ENCODE measurements at regions not wholly inside any gene's neighbourhood (a gene's known extent, or its start where the extent isn't known, plus 50 kb on each side); places are given as distances from the start of the nearest gene placed in this dataset.
"Not testable (repeated sequence)": the region's sequence is repeated elsewhere in the genome, so short reads cannot be mapped to it uniquely, and the experiment has no call there.

DNA sequence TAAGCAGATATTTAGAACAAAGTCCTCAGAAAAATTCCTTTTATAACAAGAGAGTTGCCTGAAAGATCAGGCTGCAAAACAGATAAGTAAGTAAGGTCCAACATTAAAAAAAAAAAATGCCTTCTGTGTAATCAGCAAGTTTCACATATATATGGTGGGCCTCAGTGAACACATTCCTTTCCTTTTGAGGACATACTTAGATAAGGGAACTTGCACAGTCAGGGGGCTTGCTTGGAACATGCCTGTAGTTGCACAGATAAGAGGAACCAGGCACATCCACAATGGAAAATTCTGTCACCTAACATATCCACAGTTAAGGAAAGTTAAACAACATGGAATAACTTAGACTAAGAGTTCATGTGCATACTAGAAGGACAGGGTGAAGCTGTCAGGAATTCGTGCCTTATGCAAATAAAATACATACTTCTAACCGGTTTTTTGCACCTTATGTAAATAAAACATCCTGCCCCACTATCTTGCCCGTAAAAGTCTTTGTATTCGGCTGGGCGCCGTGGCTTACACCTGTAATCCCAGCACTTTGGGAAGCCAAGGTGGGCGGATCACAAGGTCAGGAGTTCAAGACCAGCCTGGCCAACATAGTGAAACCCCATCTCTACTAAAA, 257.3 kb downstream of the ZNF33B start:
- no peak for DNase-seq (ENCODE audit: low read depth in 2 of 3, low spot score in 2 of 3)

DNA sequence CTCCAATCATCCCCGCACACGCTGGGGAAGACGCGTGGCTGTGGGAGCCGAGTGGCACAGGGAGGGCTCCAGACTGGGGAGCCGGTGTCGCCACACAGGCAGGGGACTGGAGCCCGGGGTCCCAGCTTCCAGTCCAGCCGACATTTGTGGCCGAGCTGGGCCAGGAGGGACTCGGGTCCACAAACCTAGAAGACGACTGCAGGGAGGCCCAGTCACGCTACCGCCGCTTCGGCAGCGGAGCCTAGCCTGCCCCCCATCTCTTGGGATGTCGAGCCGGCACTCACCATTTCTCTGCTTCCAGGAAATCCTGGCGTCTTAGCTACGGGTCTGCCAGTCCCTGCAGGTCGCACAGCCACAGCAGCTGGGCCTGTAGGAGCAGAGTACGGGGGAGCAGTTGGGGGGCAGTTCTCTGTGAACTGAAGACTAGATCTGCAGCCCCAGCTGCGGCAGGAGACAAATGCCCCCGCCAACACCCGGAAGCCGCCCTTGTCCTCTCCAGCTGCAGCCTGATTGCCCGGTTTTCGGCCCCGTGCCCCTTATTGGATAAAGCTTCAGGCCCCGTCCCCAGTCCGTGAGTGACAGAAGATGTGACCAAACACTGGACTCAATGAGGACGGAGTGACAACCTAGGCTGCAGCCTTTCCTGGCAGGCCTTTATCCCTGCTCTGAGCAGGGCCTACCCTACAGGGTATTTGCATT, 270.7 kb downstream of the ZNF33B start:
- peak in 2 of 3 donors; percentile 79 to 80 for DNase-seq (ENCODE audit: low read depth in 2 of 3, low spot score in 2 of 3)

DNA sequence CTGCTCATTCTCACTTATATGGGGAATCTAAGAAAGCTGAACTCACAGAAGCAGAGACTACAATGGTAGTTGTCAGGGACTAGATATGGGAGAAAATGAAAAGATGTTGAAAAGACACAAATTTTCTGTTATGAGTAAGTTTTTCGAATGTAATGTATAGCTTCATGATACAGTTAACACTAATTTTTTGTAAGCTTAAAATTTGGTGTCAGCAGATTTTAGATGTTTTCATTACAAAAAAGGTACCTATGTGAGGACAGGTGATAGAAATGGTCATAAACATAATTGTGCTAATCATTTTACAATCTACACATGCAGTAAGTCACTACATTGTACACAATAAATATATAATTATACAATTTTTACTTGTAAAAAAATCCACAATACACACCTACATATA, 286.6 kb downstream of the ZNF33B start:
- DNase-seq (ENCODE audit: low read depth in 2 of 3, low spot score in 2 of 3) = no peak

DNA sequence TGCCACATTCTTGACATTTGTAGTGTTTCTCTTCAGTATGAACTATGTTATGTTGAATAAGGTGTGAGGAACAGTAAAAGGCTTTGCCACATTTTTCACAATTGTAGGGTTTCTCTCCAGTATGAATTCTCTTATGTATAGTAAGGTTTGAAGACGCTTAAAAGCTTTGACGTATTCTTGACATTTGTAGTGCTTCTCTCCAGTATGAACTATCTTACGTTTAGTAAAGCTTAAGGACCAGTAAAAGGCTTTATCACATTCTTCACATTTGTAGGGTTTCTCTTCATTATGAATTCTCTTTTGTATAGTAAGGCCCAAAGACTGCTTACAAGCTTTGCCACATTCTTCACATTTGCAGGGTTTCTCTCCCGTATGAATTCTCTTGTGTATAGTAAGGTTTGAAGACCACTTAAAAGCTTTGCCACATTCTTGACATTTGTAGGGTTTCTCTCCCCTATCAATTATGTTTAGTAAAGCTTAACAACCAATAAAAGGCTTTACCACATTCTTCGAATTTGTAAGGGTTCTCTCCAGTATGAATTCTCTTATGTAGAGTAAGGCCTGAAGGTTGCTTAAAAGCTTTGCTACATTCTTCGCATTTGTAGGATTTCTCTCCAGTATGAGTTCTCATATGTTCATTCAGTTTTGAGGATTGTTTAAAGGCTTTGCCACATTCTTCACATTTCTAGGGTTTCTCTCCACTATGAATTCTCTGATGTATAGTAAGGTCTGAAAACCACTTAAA, 301.6 kb downstream of the ZNF33B start:
- not testable (repeated sequence) for DNase-seq (ENCODE audit: low read depth in 2 of 3, low spot score in 2 of 3)

DNA sequence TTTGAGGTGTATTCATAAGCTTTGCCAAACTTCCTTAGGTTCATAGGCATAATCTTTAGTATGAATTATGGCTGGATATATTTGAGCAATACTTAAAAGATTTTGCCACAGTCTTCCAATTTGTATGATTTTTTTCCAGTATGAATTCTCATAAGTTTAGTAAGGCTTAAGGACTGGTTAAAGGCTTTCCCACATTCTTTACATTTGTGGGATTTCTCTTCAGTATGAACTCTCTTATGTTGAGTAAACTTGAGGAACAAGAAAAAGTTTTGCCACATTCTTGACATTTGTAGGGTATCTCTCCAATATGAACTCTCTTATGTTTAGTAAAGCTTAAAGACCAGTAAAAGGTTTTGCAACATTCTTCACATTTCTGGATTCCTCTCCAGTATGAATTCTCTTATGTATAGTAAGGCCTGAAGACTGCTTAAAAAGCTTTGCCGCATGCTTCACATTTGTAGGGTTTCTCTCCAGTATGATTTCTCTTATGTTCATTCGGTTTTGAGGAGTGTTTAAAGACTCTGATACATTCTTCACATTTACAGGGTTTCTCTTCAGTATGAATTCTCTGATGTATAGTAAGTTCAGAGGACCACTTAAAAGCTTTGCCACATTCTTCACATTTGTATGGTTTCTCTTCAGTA, 302.6 kb downstream of the ZNF33B start:
- not testable (repeated sequence) for DNase-seq (ENCODE audit: low read depth in 2 of 3, low spot score in 2 of 3)

DNA sequence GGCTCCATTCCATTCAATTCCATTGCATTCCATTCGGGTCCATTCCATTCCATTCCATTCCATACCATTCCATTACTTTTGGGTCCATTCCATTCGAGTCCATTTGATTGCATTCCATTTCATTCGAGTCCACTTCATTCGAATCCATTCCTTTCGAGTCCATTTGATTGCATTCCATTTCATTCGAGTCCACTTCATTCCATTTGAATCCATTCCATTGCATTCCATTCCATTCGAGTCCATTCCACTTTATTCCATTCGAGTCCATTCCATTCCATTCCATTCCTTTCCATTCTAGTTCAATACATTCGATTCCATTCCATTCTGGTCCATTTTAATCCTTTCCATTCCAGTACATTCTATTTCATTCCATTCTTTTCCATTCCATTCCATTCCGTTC, 334.0 kb downstream of the ZNF33B start:
- no peak for DNase-seq (ENCODE audit: low read depth in 2 of 3, low spot score in 2 of 3)

DNA sequence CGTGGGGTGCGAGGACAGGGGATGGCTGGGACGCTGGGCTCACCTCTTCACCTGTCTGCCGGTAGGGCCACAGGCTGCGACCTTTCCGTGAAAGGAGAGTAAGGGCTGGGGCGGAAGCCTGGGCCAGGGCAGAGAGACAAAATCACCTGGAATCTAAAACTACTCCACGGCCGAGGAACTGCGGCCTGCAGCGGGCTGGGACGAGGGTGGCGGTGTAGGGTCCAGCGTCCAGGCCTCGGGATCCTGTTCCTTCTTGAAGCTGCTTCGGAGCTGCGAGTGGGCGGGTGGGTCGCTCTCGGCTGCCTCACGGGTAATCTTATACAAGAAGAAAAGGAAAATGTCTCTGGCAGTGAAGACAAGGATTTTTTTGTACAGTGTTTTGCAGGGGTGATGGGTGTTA, 356.5 kb downstream of the ZNF33B start:
- not testable (repeated sequence) for DNase-seq (ENCODE audit: low read depth in 2 of 3, low spot score in 2 of 3)

DNA sequence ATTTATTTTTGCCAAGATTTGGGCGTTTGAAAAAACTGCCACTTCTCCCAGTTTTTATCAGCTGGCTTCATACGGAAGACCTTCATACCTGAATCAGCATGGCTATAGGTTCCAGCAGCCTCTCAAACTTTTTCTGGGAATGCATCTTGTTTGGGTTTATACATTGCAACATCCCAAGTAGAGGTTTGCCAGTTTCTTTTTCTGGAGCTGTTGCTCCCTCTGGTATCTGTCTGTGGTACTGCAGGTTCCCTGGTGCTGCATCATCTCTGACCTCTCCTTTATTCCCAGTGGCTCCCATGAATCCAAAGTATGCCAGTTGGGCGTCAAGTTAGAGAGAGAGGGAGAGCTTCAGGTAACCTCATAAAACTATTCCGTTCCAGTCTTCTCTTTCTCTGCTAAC, 368.6 kb downstream of the ZNF33B start:
- not testable (repeated sequence) for DNase-seq (ENCODE audit: low read depth in 2 of 3, low spot score in 2 of 3)

DNA sequence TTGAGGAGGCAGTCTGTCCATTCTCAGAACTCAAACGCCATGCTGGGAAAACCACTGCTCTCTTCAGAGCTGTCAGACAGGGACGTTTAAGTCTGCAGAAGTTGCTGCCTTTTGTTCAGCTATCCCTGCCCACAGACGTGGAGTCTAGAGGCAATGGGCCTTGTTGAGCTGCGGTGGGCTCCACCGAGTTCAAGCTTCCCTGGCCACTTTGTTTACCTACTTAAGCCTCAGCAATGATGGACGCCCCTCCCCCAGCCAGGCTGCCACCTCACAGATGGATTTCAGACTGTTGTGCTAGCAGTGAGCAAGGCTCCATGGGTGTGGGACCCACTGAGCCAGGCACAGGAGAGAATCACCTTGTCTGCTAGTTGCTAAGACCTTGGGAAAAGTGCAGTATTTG, 375.1 kb downstream of the ZNF33B start:
- not testable (repeated sequence) for DNase-seq (ENCODE audit: low read depth in 2 of 3, low spot score in 2 of 3)

DNA sequence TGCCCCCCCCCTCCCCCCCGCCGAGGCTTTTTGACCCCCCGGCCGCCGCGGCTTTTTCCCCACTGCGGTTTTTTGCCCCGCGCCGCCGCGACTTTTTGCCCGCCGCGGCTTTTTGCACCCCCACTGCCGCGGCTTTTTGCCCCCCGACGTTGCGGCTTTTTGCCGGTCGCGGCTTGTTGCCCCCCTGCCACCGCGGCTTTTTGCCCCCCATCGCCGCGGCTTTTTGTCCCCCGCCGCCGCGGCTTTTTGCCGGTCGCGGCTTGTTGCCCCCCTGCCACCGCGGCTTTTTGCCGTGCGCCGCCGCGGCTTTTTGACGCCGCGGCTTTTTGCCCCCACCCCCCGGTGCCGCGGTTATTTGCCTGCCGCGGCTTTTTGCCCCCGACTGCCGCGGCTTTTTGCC, 395.4 kb downstream of the ZNF33B start:
- DNase-seq (ENCODE audit: low read depth in 2 of 3, low spot score in 2 of 3) = not testable (repeated sequence)

DNA sequence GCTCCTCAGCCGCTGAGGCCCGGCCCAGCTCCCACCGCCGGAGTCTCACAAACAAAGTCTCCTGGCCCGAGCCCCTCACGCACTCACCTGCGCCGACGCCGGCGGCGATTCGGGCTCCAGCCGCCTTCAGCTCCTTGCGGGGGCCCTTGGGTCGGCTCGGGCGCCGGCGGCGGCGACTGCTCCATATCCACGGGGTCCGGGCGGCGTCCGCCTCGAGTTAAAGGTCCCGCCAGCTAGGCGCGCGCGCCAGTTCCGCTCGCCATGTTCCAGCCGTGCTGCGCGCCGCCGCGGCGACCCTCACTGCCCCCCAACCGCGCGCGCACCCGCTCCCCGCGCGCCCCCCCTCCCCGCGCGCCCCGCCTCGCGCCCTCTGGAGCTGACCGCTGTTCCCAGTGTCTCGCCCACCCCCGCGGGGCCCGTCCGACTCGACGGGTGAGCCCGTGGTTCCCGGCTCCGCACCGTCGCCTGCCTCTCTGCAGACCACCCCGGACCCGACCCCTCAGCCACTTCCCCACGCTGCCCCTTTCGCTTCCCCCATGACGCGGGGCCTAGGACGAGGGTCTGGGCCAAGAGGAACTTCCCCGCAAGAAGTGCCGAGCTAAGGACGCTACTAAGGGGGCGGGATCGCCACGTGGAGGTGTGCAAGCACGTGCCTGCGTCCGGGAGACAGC, 396.1 kb downstream of the ZNF33B start:
- DNase-seq (ENCODE audit: low read depth in 2 of 3, low spot score in 2 of 3) = no peak

DNA sequence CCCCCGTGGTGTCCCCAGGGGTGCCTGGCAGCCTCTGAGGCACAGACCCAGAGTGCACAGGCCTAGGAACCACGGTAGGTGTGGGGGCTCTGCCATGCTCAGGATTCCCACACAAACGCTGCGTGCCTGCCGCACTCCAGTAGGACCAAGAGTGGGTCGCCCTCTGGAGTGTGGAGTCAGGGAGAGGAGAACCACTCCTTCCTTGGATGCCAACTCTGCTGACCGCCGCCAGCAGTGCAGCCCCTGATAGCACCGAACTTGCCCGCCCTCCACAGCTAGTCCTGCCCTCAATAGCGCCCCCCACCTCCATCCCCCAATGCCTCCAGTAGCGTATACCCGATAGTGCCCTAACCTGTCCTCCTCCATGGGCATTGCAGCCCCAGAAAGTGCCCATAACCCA, 402.0 kb downstream of the ZNF33B start:
- not testable (repeated sequence) for DNase-seq (ENCODE audit: low read depth in 2 of 3, low spot score in 2 of 3)

DNA sequence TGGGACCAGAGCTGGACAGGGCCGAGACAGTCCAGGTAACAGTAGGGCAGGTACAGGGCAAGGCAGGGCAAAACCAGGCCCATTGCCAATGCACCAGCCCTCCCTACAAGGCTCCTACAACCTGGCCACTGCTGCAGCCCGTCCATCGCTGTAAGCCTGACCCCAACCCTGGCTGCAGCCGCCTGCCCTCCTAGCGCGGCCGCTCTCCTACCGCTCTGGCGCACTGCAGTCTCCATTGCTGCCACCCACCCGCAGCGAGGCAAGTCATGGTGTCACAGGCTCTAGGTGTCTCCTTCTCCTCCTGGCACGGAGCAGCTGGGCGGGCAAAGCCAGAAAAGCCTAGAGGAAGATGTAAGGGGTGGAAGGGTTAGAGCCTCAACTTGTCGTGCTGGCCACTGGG, 402.6 kb downstream of the ZNF33B start:
- DNase-seq (ENCODE audit: low read depth in 2 of 3, low spot score in 2 of 3) = not testable (repeated sequence)

DNA sequence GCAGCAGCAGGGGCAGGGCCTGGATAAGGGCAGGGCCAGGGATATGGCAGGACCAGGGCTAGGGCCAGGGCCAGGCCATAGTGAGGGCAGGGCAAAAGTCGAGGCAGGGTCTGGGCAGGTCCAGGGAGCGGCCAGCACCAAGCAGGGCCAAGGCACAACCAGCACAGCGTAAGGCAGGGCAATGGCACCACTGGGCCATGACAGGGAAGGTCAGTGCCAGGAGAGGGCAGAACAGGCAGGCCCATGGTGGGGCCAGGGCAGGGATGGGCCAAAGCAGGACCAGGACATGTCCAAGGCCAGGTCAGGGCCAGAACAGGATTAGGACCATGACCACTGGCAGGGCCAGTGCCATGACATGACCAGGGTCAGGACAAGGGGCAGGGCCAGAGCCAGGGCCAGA, 403.1 kb downstream of the ZNF33B start:
- not testable (repeated sequence) for DNase-seq (ENCODE audit: low read depth in 2 of 3, low spot score in 2 of 3)

DNA sequence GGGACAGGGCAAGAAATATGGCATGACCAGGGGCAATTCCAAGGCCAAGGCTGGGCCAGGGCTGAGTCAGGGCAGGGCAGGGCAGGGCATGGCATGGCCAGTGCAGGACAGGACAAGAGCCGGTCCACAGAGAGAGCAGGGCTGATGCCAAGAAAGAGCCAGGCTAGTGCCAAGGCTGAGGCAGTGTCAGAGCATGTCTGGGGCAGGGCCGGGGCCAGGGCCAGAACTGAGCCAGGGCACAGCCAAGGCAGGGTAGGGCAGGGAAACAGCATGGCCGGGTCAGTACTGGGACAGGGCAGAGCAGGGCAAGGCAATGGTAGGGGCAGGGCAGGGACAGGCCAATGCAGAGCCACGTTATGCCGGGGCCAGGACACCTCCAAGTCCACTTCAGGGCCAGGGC, 403.9 kb downstream of the ZNF33B start:
- not testable (repeated sequence) for DNase-seq (ENCODE audit: low read depth in 2 of 3, low spot score in 2 of 3)

DNA sequence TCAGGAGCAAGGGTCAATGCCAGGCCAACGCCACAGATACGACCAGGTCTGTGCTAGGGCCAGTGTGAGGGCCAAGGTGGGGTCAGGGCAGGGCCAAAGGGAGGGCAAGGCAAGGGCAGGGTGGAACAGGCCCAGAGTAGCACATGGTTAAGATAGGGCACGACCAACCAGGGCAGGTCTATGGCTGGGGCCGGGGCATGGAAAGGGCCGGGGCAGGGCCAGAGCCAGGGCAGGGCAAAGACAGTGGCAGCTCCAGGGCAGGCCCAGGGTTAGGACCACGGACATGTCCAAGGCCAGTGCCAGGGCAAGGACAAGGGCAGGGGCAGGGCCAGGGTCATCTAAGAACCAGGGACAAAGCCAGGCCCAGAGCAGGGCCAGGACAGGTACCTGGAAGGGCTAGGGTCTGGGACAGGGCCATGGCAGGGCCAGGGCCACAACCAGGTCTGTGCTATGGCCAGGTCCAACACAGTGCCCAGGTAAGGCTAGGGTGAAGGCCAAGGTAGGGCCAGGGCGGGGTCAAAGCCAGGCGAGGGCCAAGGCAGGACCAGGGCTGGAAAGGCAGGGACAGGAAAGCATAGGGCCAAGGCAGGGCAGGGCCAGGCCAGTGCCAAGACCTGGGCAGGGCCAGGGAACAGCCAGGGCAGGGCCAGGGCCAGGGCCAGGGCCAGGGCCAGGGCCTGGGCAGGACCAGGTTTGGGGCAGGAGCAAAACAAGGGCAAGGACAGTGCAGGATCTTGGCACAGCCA, 404.7 kb downstream of the ZNF33B start:
- DNase-seq (ENCODE audit: low read depth in 2 of 3, low spot score in 2 of 3) = not testable (repeated sequence)

DNA sequence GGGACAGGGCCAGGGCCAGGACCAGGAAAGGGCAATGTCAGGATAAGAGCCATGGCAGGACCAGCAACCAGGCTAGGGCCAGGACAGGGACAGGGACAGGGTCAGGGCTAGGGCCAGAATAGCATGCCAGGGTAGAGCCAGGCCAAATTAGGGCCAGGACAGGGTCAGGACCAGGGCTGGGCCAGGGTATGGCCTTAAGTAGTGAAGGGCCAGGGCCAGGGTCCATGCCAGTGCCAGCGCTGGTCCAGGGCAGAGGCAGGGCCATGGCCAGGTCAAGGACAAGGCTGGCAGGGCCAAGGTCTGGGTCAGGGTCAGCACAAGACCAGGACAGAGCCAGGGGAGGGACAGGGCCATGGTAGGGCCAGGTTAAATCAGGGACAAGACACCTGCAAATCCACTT, 405.4 kb downstream of the ZNF33B start:
- DNase-seq (ENCODE audit: low read depth in 2 of 3, low spot score in 2 of 3) = not testable (repeated sequence)

DNA sequence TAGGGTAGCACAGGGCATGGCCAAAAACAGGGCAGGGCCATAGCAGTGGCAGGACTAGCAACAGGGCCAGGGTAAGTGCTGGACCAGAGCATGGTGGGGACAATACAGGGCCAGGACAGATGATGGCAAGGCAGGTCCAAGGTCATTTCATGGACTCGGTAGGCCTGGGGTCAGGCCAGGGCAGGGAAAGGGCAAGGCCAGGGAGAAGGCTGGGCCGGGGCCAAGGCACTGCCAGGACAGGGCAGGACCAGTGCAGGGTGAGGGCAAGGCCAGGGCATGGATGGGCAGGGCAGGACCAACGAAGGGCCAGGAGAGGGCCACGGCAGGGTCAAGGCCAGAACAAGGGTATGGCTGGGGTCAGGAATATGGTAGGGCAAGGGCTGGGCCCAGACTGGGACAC, 407.6 kb downstream of the ZNF33B start:
- DNase-seq (ENCODE audit: low read depth in 2 of 3, low spot score in 2 of 3) = not testable (repeated sequence)

DNA sequence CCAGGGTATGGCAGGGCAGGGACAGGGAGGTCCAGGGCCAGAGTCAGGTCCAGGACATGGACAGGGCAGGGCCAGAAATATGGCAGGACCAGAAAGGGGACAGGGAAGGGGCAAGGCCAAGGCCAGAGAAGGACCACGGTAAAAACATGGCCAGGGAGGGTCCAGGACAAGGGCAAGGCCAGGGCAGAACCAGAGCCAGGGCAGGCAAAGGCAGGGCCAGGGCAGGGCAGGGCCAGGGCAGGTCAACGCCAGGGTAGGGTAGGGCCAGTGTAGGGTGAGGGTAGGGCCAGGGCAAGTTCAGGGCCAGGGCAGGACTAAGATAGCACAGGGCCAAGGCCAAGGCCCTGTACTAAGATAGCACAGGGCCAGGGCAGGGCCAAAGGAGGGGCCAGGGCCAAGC, 408.3 kb downstream of the ZNF33B start:
- not testable (repeated sequence) for DNase-seq (ENCODE audit: low read depth in 2 of 3, low spot score in 2 of 3)

DNA sequence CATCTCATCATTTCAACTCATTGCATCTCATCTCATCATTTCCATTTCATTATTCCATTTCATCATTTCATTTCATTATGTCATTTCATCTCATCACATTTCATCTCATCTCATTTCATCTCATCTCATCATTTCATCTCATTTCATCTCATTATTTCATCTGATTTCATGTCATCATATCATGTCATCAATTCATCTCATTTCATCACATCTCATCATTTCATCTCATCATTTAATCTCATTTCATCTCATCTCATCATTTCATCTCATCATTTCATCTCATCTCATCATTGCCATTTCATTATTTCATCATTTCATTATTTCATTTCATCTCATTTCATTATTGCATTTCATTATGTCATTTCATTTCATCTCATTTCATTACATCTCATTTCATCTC, 410.5 kb downstream of the ZNF33B start:
- not testable (repeated sequence) for DNase-seq (ENCODE audit: low read depth in 2 of 3, low spot score in 2 of 3)

All from hematopoietic multipotent progenitor cell (in vitro differentiated cells).